ENCODE measurements at regions not wholly inside any gene's neighbourhood (a gene's known extent, or its start where the extent isn't known, plus 50 kb on each side); places are given as distances from the start of the nearest gene placed in this dataset.

GRCh38 chr20:40578961-40579360, 110.1 kb downstream of the MAFB start:
- DNase-seq (no peak), ATAC-seq (no peak)
- Mint-ChIP-seq H3K4me3 (no peak overlapping the region), H3K27ac (no peak overlapping the region), H3K9me3 (no peaks in the 10 kb centered on the region), H3K36me3 (ENCODE audit: low read depth) (no peaks in the 10 kb centered on the region), H3K4me1 (ENCODE audit: low read depth) (no peaks in the 10 kb centered on the region), H3K27me3 (no peaks in the 10 kb centered on the region)
- CTCF ChIA-PET = no interaction called here
- intact Hi-C loops (cut with micrococcal nuclease) = no loop called here
- POLR2A ChIA-PET = no interaction called here
- no peak for TF ChIP-seq CTCF (IDR thresholded peaks at IDR 0.05)

GRCh38 chr20:40575851-40576250, 113.2 kb downstream of the MAFB start:
- TF ChIP-seq CTCF (IDR thresholded peaks at IDR 0.05) = no peak
- H3K4me1 Mint-ChIP-seq (ENCODE audit: low read depth) = no peaks in the 10 kb centered on the region
- H3K27ac Mint-ChIP-seq = no peak overlapping the region
- intact Hi-C loops (cut with micrococcal nuclease) = no loop called here
- ChIA-PET CTCF (no interaction called here), POLR2A (no interaction called here)
- H3K27me3 Mint-ChIP-seq = no peaks in the 10 kb centered on the region
- no peaks in the 10 kb centered on the region for H3K36me3 Mint-ChIP-seq (ENCODE audit: low read depth)
- H3K4me3 Mint-ChIP-seq = no peak overlapping the region
- ATAC-seq (no peak), DNase-seq (no peak)
- H3K9me3 Mint-ChIP-seq = no peaks in the 10 kb centered on the region

GRCh38 chr20:40572251-40572650, 116.8 kb downstream of the MAFB start:
- intact Hi-C loops (cut with micrococcal nuclease) = no loop called here
- no peak for ATAC-seq
- Mint-ChIP-seq H3K4me3 (no peak overlapping the region), H3K36me3 (ENCODE audit: low read depth) (no peaks in the 10 kb centered on the region), H3K9me3 (peaks cover 1% of the 10 kb centered on the region), H3K27me3 (peaks cover 2% of the 10 kb centered on the region), H3K4me1 (ENCODE audit: low read depth) (no peaks in the 10 kb centered on the region), H3K27ac (no peak overlapping the region)
- no peak for DNase-seq
- no peak for TF ChIP-seq CTCF (IDR thresholded peaks at IDR 0.05)
- ChIA-PET CTCF (no interaction called here), POLR2A (no interaction called here)

GRCh38 chr20:40571639-40572038, 117.4 kb downstream of the MAFB start:
- ATAC-seq = no peak

GRCh38 chr20:40568200-40568599, 120.8 kb downstream of the MAFB start:
- no peak overlapping the region for H3K4me3 Mint-ChIP-seq
- DNase-seq = no peak
- ChIA-PET POLR2A (no interaction called here), CTCF (no interaction called here)
- no peak overlapping the region for H3K27ac Mint-ChIP-seq
- intact Hi-C loops (cut with micrococcal nuclease) = no loop called here
- peaks cover 1% of the 10 kb centered on the region for H3K9me3 Mint-ChIP-seq
- peaks cover 4% of the 10 kb centered on the region for H3K27me3 Mint-ChIP-seq
- no peaks in the 10 kb centered on the region for H3K36me3 Mint-ChIP-seq (ENCODE audit: low read depth)
- TF ChIP-seq CTCF (IDR thresholded peaks at IDR 0.05) = no peak
- no peak for ATAC-seq
- no peaks in the 10 kb centered on the region for H3K4me1 Mint-ChIP-seq (ENCODE audit: low read depth)

More at GRCh38 chr20:40571639-40572038, 117.4 kb downstream of the MAFB start:
- Mint-ChIP-seq H3K4me1 (ENCODE audit: low read depth) (no peaks in the 10 kb centered on the region), H3K36me3 (ENCODE audit: low read depth) (no peaks in the 10 kb centered on the region), H3K4me3 (no peak overlapping the region), H3K9me3 (peaks cover 1% of the 10 kb centered on the region), H3K27ac (no peak overlapping the region), H3K27me3 (peaks cover 2% of the 10 kb centered on the region)
- no peak for DNase-seq
- ChIA-PET POLR2A (interaction anchor here (0.6 kb wide), 1 partner anchor 35 kb away, joined by 3 read pairs; no protein-coding TSS in a partner anchor), CTCF (no interaction called here)
- TF ChIP-seq CTCF (IDR thresholded peaks at IDR 0.05) = no peak
- intact Hi-C loops (cut with micrococcal nuclease) = no loop called here

Data from activated CD8-positive, alpha-beta T cell treated with anti-CD3 and anti-CD28 coated beads for 36 hours (primary cell).